ENCODE measurements at regions not wholly inside any gene's neighbourhood (a gene's known extent, or its start where the extent isn't known, plus 50 kb on each side); places are given as distances from the start of the nearest gene placed in this dataset.

GRCh38 chr2:126798276-126799140, 100.2 kb upstream of the TEX51 start:
- TF ChIP-seq CTCF (IDR thresholded peaks at IDR 0.05), result no peak
- TF ChIP-seq POLR2A (IDR thresholded peaks at IDR 0.05), result no peak
